ENCODE measurements at regions not wholly inside any gene's neighbourhood (a gene's known extent, or its start where the extent isn't known, plus 50 kb on each side); places are given as distances from the start of the nearest gene placed in this dataset.

- Histone ChIP-seq H3K9me3 (no peaks in the 10 kb centered on the region), H3K36me3 (no peaks in the 10 kb centered on the region), H3K4me1 (no peaks in the 10 kb centered on the region), H3K27ac (no peak overlapping the region), H3K4me3 (no peak overlapping the region), H3K27me3 (no peaks in the 10 kb centered on the region)
- WGBS = 96% methylated on average over 7 of the region's 9 CpGs
- no peak for DNase-seq (ENCODE audit: low spot score in 2 of 2)
- no peak for TF ChIP-seq EP300 (IDR thresholded peaks at IDR 0.05)
Measured at GRCh38 chr4:188197566-188197965, 58.3 kb downstream of the TRIML1 start.

GRCh38 chr4:188198982-188199792 lies 59.9 kb downstream of the TRIML1 start:
- H3K27ac ChIP-seq = no peak overlapping the region
- WGBS = 80% methylated on average over 11 of the region's 11 CpGs
- no peak overlapping the region for H3K4me3 ChIP-seq
- no peaks in the 10 kb centered on the region for H3K27me3 ChIP-seq
- no peaks in the 10 kb centered on the region for H3K4me1 ChIP-seq
- TF ChIP-seq POLR2A (IDR thresholded peaks at IDR 0.05) (no peak), EP300 (IDR thresholded peaks at IDR 0.05) (no peak)
- H3K36me3 ChIP-seq = no peaks in the 10 kb centered on the region
- DNase-seq (ENCODE audit: low spot score in 2 of 2) = no peak
- no peaks in the 10 kb centered on the region for H3K9me3 ChIP-seq

- no peak for DNase-seq (ENCODE audit: low spot score in 2 of 2)
- H3K4me1 ChIP-seq = no peaks in the 10 kb centered on the region
- H3K36me3 ChIP-seq = no peaks in the 10 kb centered on the region
- no peaks in the 10 kb centered on the region for H3K27me3 ChIP-seq
- no peaks in the 10 kb centered on the region for H3K9me3 ChIP-seq
- H3K4me3 ChIP-seq = no peak overlapping the region
- TF ChIP-seq EP300 (IDR thresholded peaks at IDR 0.05) (no peak), POLR2A (IDR thresholded peaks at IDR 0.05) (no peak), POLR2AphosphoS5 (IDR thresholded peaks at IDR 0.05) (no peak), CTCF (IDR thresholded peaks at IDR 0.05) (no peak)
- no peak overlapping the region for H3K27ac ChIP-seq
- 43% methylated on average over 3 of the region's 3 CpGs for whole genome bisulfite sequencing
Measured at GRCh38 chr4:188201851-188202250, 62.6 kb downstream of the TRIML1 start.

- Histone ChIP-seq H3K36me3 (no peaks in the 10 kb centered on the region), H3K9me3 (no peaks in the 10 kb centered on the region), H3K4me3 (no peak overlapping the region), H3K27ac (no peak overlapping the region), H3K4me1 (no peaks in the 10 kb centered on the region), H3K27me3 (no peaks in the 10 kb centered on the region)
- no peak for TF ChIP-seq EP300 (IDR thresholded peaks at IDR 0.05)
- no peak for TF ChIP-seq POLR2AphosphoS5 (IDR thresholded peaks at IDR 0.05)
- no peak for TF ChIP-seq CTCF (IDR thresholded peaks at IDR 0.05)
- no peak for TF ChIP-seq POLR2A (IDR thresholded peaks at IDR 0.05)
- WGBS = 85% methylated on average over 3 of the region's 3 CpGs
- DNase-seq (ENCODE audit: low spot score in 2 of 2) = no peak
Measured at GRCh38 chr4:188206783-188207182, 67.5 kb downstream of the TRIML1 start.

DNA sequence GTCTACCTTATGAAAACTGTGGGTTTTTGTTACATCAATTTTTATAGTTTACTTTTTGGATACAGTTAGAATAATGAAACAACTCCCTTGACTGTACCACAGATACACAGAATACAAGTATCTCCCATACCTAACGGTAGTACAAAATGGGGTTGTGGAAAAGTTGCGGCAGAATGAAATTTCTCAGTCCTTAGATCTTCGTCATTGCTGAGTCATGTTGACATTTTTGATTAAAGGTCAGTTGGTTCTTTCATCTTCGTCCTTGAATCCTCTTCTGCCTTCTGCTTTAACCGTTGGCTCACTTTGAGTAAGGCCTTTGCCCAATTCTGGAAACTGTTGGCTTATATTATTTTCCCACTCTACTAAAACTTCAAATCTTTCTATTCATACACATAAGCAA lies 75.6 kb downstream of the TRIML1 start:
- H3K27ac ChIP-seq = no peak overlapping the region
- H3K4me3 ChIP-seq = no peak overlapping the region
- no peaks in the 10 kb centered on the region for H3K27me3 ChIP-seq
- no peaks in the 10 kb centered on the region for H3K4me1 ChIP-seq
- no peak for TF ChIP-seq CTCF (IDR thresholded peaks at IDR 0.05)
- TF ChIP-seq POLR2AphosphoS5 (IDR thresholded peaks at IDR 0.05) = no peak
- TF ChIP-seq POLR2A (IDR thresholded peaks at IDR 0.05) = no peak
- DNase-seq (ENCODE audit: low spot score in 2 of 2) = no peak
- 82% methylated on average over 5 of the region's 5 CpGs for WGBS
- no peaks in the 10 kb centered on the region for H3K9me3 ChIP-seq
- no peaks in the 10 kb centered on the region for H3K36me3 ChIP-seq

GRCh38 chr4:188218392-188218791 lies 79.2 kb downstream of the TRIML1 start:
- Histone ChIP-seq H3K27ac (no peak overlapping the region), H3K4me1 (no peaks in the 10 kb centered on the region), H3K4me3 (no peak overlapping the region), H3K36me3 (no peaks in the 10 kb centered on the region), H3K27me3 (no peaks in the 10 kb centered on the region), H3K9me3 (no peaks in the 10 kb centered on the region)
- DNase-seq (ENCODE audit: low spot score in 2 of 2) = no peak
- WGBS = 83% methylated on average over 21 of the region's 28 CpGs
- TF ChIP-seq POLR2A (IDR thresholded peaks at IDR 0.05) (no peak), CTCF (IDR thresholded peaks at IDR 0.05) (no peak), POLR2AphosphoS5 (IDR thresholded peaks at IDR 0.05) (no peak), EP300 (IDR thresholded peaks at IDR 0.05) (no peak)
